ENCODE measurements at regions not wholly inside any gene's neighbourhood (a gene's known extent, or its start where the extent isn't known, plus 50 kb on each side); places are given as distances from the start of the nearest gene placed in this dataset.

DNA sequence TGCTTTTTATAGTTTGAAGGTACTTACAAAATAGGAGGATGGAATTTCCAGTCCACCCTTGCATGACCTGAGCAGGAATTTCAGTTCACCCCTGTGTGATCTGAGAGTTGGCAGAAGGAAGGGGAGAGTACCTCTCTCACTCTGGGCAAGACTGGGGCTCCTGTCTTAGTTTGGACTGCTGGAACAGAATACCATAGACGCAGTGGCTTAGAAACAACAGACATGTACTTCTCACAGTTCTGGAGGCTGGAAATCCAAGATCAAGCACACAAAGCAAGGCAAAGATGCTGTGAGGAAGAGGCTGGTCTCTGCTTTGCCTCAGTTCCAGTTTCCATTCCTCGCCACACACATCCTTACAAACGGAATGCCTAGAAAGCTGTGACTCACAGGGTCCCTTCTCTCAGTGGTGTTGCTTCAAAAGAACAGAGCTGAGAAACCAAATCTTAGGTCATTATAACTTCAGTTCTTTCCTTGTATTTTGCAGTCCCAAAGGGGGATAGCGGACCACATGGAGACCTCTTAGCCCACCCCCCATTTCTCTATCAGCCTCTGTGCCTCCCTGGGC is 108.8 kb upstream of the HAAO start:
- peaks cover 27% of the 10 kb centered on the region for H3K4me1 ChIP-seq (ENCODE audit: insufficient read depth, low read length, poor library complexity, severe bottlenecking)
- no peaks in the 10 kb centered on the region for H3K9me3 ChIP-seq (ENCODE audit: low read depth, low read length, poor library complexity, severe bottlenecking)
- no TSS peak for BruUV-seq (replicated peaks)
- no peak overlapping the region for H3K4me3 ChIP-seq (ENCODE audit: low read depth, low read length, poor library complexity, severe bottlenecking)
- ChIA-PET CTCF (interaction anchor here (0.5 to 0.7 kb wide), 2 partner anchors 43 to 751 kb away, joined by 3 to 4 read pairs; no protein-coding TSS in a partner anchor), POLR2A (ENCODE audit: low non-redundant PET) (interaction anchor here (0.5 kb wide), 1 partner anchor 592 kb away, joined by 4 read pairs; no protein-coding TSS in a partner anchor)
- no peak overlapping the region for H3K27ac ChIP-seq (ENCODE audit: low read depth, low read length, poor library complexity, severe bottlenecking)
- no peak for DNase-seq (ENCODE audit: low spot score)
- no peaks in the 10 kb centered on the region for H3K27me3 ChIP-seq (replicated peaks; ENCODE audit: insufficient read depth, low read depth, low read length, poor library complexity)
- H3K36me3 ChIP-seq (ENCODE audit: insufficient read depth, low read length, poor library complexity, severe bottlenecking), result no peaks in the 10 kb centered on the region
- TF ChIP-seq EZH2 (IDR thresholded peaks at IDR 0.05; ENCODE audit: borderline replicate concordance, low read depth, low read length, poor library complexity, severe bottlenecking), result no peak
- TF ChIP-seq, protein P1, sequence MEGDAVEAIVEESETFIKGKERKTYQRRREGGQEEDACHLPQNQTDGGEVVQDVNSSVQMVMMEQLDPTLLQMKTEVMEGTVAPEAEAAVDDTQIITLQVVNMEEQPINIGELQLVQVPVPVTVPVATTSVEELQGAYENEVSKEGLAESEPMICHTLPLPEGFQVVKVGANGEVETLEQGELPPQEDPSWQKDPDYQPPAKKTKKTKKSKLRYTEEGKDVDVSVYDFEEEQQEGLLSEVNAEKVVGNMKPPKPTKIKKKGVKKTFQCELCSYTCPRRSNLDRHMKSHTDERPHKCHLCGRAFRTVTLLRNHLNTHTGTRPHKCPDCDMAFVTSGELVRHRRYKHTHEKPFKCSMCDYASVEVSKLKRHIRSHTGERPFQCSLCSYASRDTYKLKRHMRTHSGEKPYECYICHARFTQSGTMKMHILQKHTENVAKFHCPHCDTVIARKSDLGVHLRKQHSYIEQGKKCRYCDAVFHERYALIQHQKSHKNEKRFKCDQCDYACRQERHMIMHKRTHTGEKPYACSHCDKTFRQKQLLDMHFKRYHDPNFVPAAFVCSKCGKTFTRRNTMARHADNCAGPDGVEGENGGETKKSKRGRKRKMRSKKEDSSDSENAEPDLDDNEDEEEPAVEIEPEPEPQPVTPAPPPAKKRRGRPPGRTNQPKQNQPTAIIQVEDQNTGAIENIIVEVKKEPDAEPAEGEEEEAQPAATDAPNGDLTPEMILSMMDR (conservative IDR thresholded peaks at IDR 0.05; ENCODE audit: low read depth, low read length), result no peak
- intact Hi-C loops (cut with micrococcal nuclease; ENCODE audit: unreplicated experiment), result no loop called here

DNA sequence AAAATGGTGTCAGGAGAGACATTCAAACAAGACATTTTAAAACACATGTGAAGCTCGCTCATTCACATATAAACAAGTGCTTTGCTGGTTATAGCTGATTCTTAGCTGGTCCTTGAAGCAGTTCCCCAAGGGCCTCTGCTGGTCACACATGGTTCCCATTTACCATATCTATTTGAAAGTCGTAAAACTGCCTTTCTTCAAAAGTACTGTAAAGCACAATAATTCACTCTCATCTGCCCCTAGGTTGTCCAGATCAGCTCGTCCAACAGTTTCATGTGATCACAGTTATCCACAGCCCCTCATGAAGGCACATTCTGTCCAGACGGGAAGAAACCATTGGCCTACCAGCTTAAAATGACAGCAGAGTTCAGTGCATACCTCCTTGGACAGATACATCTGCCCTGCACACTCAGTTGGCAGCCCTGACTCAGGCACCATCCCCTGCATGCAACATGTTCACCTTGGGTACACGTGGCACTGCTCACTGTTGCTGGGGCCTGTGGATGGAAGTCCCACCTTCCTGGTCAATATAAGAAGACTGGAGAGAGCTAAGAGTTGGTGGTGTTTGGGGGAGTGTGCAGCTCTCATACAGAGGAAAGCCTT is 108.0 kb upstream of the HAAO start:
- intact Hi-C loops (cut with micrococcal nuclease; ENCODE audit: unreplicated experiment), result no loop called here
- BruUV-seq (replicated peaks), result no TSS peak
- peaks cover 20% of the 10 kb centered on the region for H3K4me1 ChIP-seq (ENCODE audit: insufficient read depth, low read length, poor library complexity, severe bottlenecking)
- H3K27me3 ChIP-seq (replicated peaks; ENCODE audit: insufficient read depth, low read depth, low read length, poor library complexity), result no peaks in the 10 kb centered on the region
- no peak overlapping the region for H3K4me3 ChIP-seq (ENCODE audit: low read depth, low read length, poor library complexity, severe bottlenecking)
- DNase-seq (ENCODE audit: low spot score), result peak; percentile 31
- TF ChIP-seq, protein P1 (conservative IDR thresholded peaks at IDR 0.05; ENCODE audit: low read depth, low read length), result no peak
- TF ChIP-seq EZH2 (IDR thresholded peaks at IDR 0.05; ENCODE audit: borderline replicate concordance, low read depth, low read length, poor library complexity, severe bottlenecking), result no peak
- no peak overlapping the region for H3K27ac ChIP-seq (ENCODE audit: low read depth, low read length, poor library complexity, severe bottlenecking)
- ChIA-PET POLR2A (ENCODE audit: low non-redundant PET) (interaction anchor here (0.5 kb wide), 1 partner anchor 592 kb away, joined by 4 read pairs; no protein-coding TSS in a partner anchor), CTCF (interaction anchor here (0.7 to 1.1 kb wide), 2 partner anchors 11 to 750 kb away, joined by 3 to 4 read pairs; no protein-coding TSS in a partner anchor)
- H3K9me3 ChIP-seq (ENCODE audit: low read depth, low read length, poor library complexity, severe bottlenecking), result no peaks in the 10 kb centered on the region
- H3K36me3 ChIP-seq (ENCODE audit: insufficient read depth, low read length, poor library complexity, severe bottlenecking), result no peaks in the 10 kb centered on the region

DNA sequence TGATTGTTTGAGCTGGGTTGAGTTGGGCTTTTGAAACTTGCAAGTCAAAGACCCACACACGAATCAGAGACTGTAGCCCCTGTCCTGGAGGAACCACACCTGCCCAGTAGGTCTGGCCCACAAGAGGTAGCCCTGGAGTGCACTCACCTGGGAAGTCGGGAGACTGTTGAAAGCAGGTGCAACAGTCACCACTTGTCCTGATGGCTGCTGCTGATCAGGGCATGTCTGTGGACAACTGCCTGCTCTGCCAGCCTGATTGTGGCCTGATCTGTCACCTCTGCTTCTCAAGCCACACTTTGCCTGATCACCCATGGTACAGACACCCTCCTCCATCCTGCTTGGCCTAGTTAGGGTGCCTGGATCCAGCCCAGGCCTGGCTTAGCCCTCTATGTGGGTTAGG is 105.0 kb upstream of the HAAO start:
- H3K4me3 ChIP-seq (ENCODE audit: low read depth, low read length, poor library complexity, severe bottlenecking), result no peak overlapping the region
- no peaks in the 10 kb centered on the region for H3K36me3 ChIP-seq (ENCODE audit: insufficient read depth, low read length, poor library complexity, severe bottlenecking)
- H3K27ac ChIP-seq (ENCODE audit: low read depth, low read length, poor library complexity, severe bottlenecking), result no peak overlapping the region
- H3K9me3 ChIP-seq (ENCODE audit: low read depth, low read length, poor library complexity, severe bottlenecking), result no peaks in the 10 kb centered on the region
- H3K4me1 ChIP-seq (ENCODE audit: insufficient read depth, low read length, poor library complexity, severe bottlenecking), result peaks cover 10% of the 10 kb centered on the region
- no peak for TF ChIP-seq EZH2 (IDR thresholded peaks at IDR 0.05; ENCODE audit: borderline replicate concordance, low read depth, low read length, poor library complexity, severe bottlenecking)
- TF ChIP-seq, protein P1 (conservative IDR thresholded peaks at IDR 0.05; ENCODE audit: low read depth, low read length), result no peak
- H3K27me3 ChIP-seq (replicated peaks; ENCODE audit: insufficient read depth, low read depth, low read length, poor library complexity), result no peaks in the 10 kb centered on the region
- DNase-seq (ENCODE audit: low spot score), result no peak
- no TSS peak for BruUV-seq (replicated peaks)
- POLR2A ChIA-PET (ENCODE audit: low non-redundant PET), result interaction anchor here (0.6 kb wide), 1 partner anchor 592 kb away, joined by 3 read pairs; no protein-coding TSS in a partner anchor
- intact Hi-C loops (cut with micrococcal nuclease; ENCODE audit: unreplicated experiment), result no loop called here
- CTCF ChIA-PET, result no interaction called here
